Breast epithelium (tissue), 3 donors: ENCODE measurements at regions not wholly inside any gene's neighbourhood (a gene's known extent, or its start where the extent isn't known, plus 50 kb on each side); places are given as distances from the start of the nearest gene placed in this dataset.

Experiments used
- CTCF ChIP-seq, 3 donors: fragments of 450-650 bp; IDR thresholded peaks; one replicate each; pipeline ENCODE4 v1.5.1; 2016 to 2017; ENCODE audit warnings: antibody characterized with exemption in 3 of 3, mild to moderate bottlenecking in 3 of 3, moderate library complexity in 3 of 3
- POLR2A ChIP-seq: fragments of 450-650 bp; IDR thresholded peaks from one replicate; pipeline ENCODE4 v1.6.1; 2016; ENCODE audit warnings: antibody characterized with exemption, mild to moderate bottlenecking, moderate library complexity

GRCh38 chr2:150955231-150955630 is 306.4 kb downstream of the RBM43 start:
- no peak for TF ChIP-seq CTCF (IDR thresholded peaks at IDR 0.05)
- TF ChIP-seq POLR2A = no peak
